IMR-90 (cell line): ENCODE measurements at regions not wholly inside any gene's neighbourhood (a gene's known extent, or its start where the extent isn't known, plus 50 kb on each side); places are given as distances from the start of the nearest gene placed in this dataset.
"Not testable (repeated sequence)": the region's sequence is repeated elsewhere in the genome, so short reads cannot be mapped to it uniquely, and the experiment has no call there.

Source experiments
- ATAC-seq: fragments of 200-7000 bp; cut with Tn5 transposase; 2 replicates; pipeline ENCODE4 v1.9.1; 2020; ENCODE audit warnings: low read depth, mild to moderate bottlenecking, moderate library complexity
- BruUV-seq: library from RNA; stranded (reverse); fragments of 400-500 nt; replicated peaks from 2 replicates; lab custom pipeline; 2021; lab: Mats Ljungman, UMichigan
- CTCF ChIA-PET: fragments of 300-600 bp; formaldehyde crosslinking; extraction: SDS; loops from one replicate; lab custom pipeline; 2021; ENCODE audit warnings: antibody characterized with exemption; lab: Yijun Ruan, JAX
- POLR2A ChIA-PET: fragments of 300-600 bp; sonication (Branson Sonifier 250); formaldehyde crosslinking; loops from one replicate; lab custom pipeline; 2022; ENCODE audit warnings: antibody characterized with exemption; ENCODE audit not compliant: unreplicated experiment; lab: Charles Lee
- DNase-seq: peaks from one replicate; pipeline ENCODE4 v3.0.0; 2013
- H2AFZ ChIP-seq: replicated peaks from 2 replicates; pipeline ENCODE3; 2013; ENCODE audit warnings: low read length, mild to moderate bottlenecking; ENCODE audit not compliant: poor library complexity
- H2AK5ac ChIP-seq: 2 replicates; pipeline ENCODE4 v1.6.1; 2013; ENCODE audit warnings: low read depth, low read length, inconsistent platforms
- H2AK9ac ChIP-seq: replicated peaks from 2 replicates; pipeline ENCODE3; 2013; ENCODE audit warnings: mild to moderate bottlenecking, low read depth, low read length, moderate library complexity; ENCODE audit not compliant: poor library complexity
- H2BK120ac ChIP-seq: 2 replicates; pipeline ENCODE4 v1.6.1; 2013; ENCODE audit warnings: low read depth, low read length, inconsistent platforms
- H2BK15ac ChIP-seq: 3 replicates; pipeline ENCODE4 v1.6.1; 2013; ENCODE audit warnings: low read depth, low read length, inconsistent platforms
- H2BK20ac ChIP-seq: 2 replicates; pipeline ENCODE4 v1.6.1; 2013; ENCODE audit warnings: low read depth, mild to moderate bottlenecking, inconsistent platforms, low read length, moderate library complexity
- H2BK5ac ChIP-seq: 2 replicates; pipeline ENCODE4 v1.6.1; 2013; ENCODE audit warnings: mild to moderate bottlenecking, low read depth, low read length, inconsistent platforms; ENCODE audit not compliant: poor library complexity, severe bottlenecking
- H3K14ac ChIP-seq: replicated peaks from 2 replicates; pipeline ENCODE4 v1.6.1; 2013; ENCODE audit warnings: low read depth, low read length, inconsistent platforms
- H3K18ac ChIP-seq: 2 replicates; pipeline ENCODE4 v1.6.1; 2013; ENCODE audit warnings: low read depth, low read length, control low read depth
- H3K23ac ChIP-seq: 2 replicates; pipeline ENCODE4 v1.6.1; 2013; ENCODE audit warnings: low read depth, low read length, inconsistent platforms
- H3K27ac ChIP-seq: 2 replicates; pipeline ENCODE4 v1.5.1; 2013; ENCODE audit warnings: mild to moderate bottlenecking, control low read depth, low read length; ENCODE audit not compliant: insufficient read depth
- H3K27me3 ChIP-seq: 2 replicates; pipeline ENCODE4 v1.6.1; 2013; ENCODE audit warnings: low read length; ENCODE audit not compliant: control insufficient read depth, insufficient read depth
- H3K36me3 ChIP-seq: 2 replicates; pipeline ENCODE4 v1.6.1; 2013; ENCODE audit warnings: low read length, mixed read lengths; ENCODE audit not compliant: control insufficient read depth, insufficient read depth
- H3K4ac ChIP-seq: 2 replicates; pipeline ENCODE4 v1.6.1; 2013; ENCODE audit warnings: low read depth, low read length, inconsistent platforms
- H3K4me1 ChIP-seq: 2 replicates; pipeline ENCODE4 v1.6.1; 2013; ENCODE audit warnings: low read length, mixed read lengths; ENCODE audit not compliant: control insufficient read depth, insufficient read depth
- H3K4me2 ChIP-seq: 2 replicates; pipeline ENCODE4 v1.6.1; 2013; ENCODE audit warnings: low read depth, mild to moderate bottlenecking, control low read depth, low read length, moderate library complexity
- H3K4me3 ChIP-seq: 2 replicates; pipeline ENCODE4 v1.5.1; 2013; ENCODE audit warnings: low read depth, mild to moderate bottlenecking, control low read depth, low read length, moderate library complexity; ENCODE audit not compliant: insufficient read depth
- H3K56ac ChIP-seq: 2 replicates; pipeline ENCODE4 v1.6.1; 2013; ENCODE audit warnings: low read length, inconsistent platforms; ENCODE audit not compliant: insufficient read depth; ENCODE audit errors: extremely low read depth
- H3K79me1 ChIP-seq, 2 experiments: 2 replicates each; pipeline ENCODE4 v1.6.1; 2013; ENCODE audit warnings: low read length in 2 of 2, inconsistent platforms in 1 of 2, low read depth in 1 of 2
- H3K9ac ChIP-seq: 2 replicates; pipeline ENCODE4 v1.6.1; 2013; ENCODE audit warnings: low read depth, low read length, control low read depth
- H3K9me1 ChIP-seq: 2 replicates; pipeline ENCODE4 v1.6.1; 2013; ENCODE audit warnings: low read length, inconsistent platforms; ENCODE audit not compliant: insufficient read depth
- H3K9me3 ChIP-seq: 2 replicates; pipeline ENCODE4 v1.6.1; 2013; ENCODE audit warnings: low read length; ENCODE audit not compliant: control insufficient read depth, insufficient read depth
- H4K20me1 ChIP-seq: 2 replicates; pipeline ENCODE4 v1.6.1; 2013; ENCODE audit warnings: low read length, inconsistent platforms; ENCODE audit not compliant: insufficient read depth
- H4K5ac ChIP-seq: 2 replicates; pipeline ENCODE4 v1.6.1; 2013; ENCODE audit warnings: mild to moderate bottlenecking, low read depth, low read length, control low read depth
- H4K8ac ChIP-seq, 2 experiments: 2 replicates each; pipeline ENCODE4 v1.6.1; 2013; ENCODE audit warnings: low read depth in 2 of 2, low read length in 2 of 2, control low read depth in 1 of 2, inconsistent platforms in 1 of 2
- H4K91ac ChIP-seq: 2 replicates; pipeline ENCODE4 v1.6.1; 2013; ENCODE audit warnings: low read depth, low read length, inconsistent platforms; ENCODE audit not compliant: insufficient read depth
- WGBS, 2 experiments: methylation state at CpG; one replicate each; pipeline versions ENCODE4 v1.1.5 to v1.1.7; 2013; ENCODE audit warnings: missing lambda C conversion rate in 2 of 2; ENCODE audit not compliant: insufficient read length in 1 of 2; ENCODE audit errors: extremely low coverage in 2 of 2; 5-methylcytosine and 5-hydroxymethylcytosine counted together
- dilution Hi-C: fragments of 300-500 bp; cut with HindIII; formaldehyde crosslinking; loops from one replicate; pipeline ENCODE4 v1.14.3; 2018; ENCODE audit warnings: low sequenced_read_pairs; ENCODE audit not compliant: unreplicated experiment
- in situ Hi-C: fragments of 300-500 bp; cut with MboI; formaldehyde crosslinking; loops from 3 replicates; pipeline ENCODE4 v1.14.3; 2019; ENCODE audit warnings: low sequenced_read_pairs, inconsistent platforms, mixed read lengths
- intact Hi-C: fragments of 100-400 bp; cut with micrococcal nuclease; formaldehyde crosslinking; loops from 2 replicates; pipeline ENCODE4 v1.10.0; 2022

DNA sequence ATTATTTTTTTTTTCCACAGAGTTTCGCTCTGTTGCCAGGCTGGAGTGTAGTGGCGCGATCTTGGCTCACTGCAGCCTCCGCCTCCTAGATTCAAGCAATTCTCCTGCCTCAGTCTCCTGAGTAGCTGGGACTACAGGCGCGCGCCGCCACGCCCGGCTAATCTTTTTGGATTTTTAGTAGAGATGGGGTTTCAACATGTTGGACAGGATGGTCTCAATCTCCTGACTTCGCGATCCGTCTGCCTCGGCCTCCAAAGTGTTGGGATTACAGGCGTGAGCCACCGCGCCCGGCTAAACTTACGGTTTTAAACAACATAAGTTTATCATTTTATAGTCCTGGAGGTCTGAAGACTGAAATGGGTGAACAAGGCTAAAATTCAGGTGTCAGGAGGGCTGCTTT, 133.9 kb downstream of the AREG start:
- H3K79me1 ChIP-seq, H3K4me2 ChIP-seq, dilution Hi-C loops, H3K4ac ChIP-seq, H3K56ac ChIP-seq, H3K4me3 ChIP-seq, H2BK15ac ChIP-seq, H2AK9ac ChIP-seq, H3K9me3 ChIP-seq, H3K18ac ChIP-seq, H2AK5ac ChIP-seq, BruUV-seq, H2AFZ ChIP-seq, DNase-seq, H2BK5ac ChIP-seq, intact Hi-C loops, H3K36me3 ChIP-seq, H4K91ac ChIP-seq, H4K20me1 ChIP-seq, in situ Hi-C loops, H3K4me1 ChIP-seq, H3K14ac ChIP-seq, H3K9ac ChIP-seq, CTCF ChIA-PET, H3K27ac ChIP-seq, H3K23ac ChIP-seq, H3K27me3 ChIP-seq, H4K5ac ChIP-seq, H2BK120ac ChIP-seq, H3K9me1 ChIP-seq, POLR2A ChIA-PET, ATAC-seq, H2BK20ac ChIP-seq, H4K8ac ChIP-seq: not testable (repeated sequence)
- no CpG with 5 or more reads among the region's 19 CpGs for WGBS, 2 experiments
